ENCODE measurements at regions not wholly inside any gene's neighbourhood (a gene's known extent, or its start where the extent isn't known, plus 50 kb on each side); places are given as distances from the start of the nearest gene placed in this dataset.

DNA sequence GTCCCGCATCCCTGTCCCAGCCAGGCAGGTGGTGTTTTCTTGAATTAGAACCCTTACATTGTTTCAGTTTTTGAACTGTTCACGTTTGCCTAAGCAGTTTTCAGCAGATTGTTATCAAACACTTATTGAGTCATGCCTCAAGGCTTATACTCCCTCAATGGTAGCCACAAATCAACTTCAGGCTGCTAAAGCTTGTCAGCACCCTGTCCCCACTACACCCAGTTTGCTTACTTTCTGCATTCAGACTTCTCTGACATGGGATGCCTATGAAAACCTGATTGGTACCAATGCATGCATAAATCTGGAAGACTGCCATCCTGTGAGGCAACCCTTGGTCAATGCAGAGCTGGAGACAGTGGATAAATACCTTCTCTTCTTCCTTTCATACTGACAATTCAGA, 225.4 kb downstream of the BTG1 start:
- H3K27me3 Mint-ChIP-seq (ENCODE audit: low read depth), result no peaks in the 10 kb centered on the region
- TF ChIP-seq, protein P1, sequence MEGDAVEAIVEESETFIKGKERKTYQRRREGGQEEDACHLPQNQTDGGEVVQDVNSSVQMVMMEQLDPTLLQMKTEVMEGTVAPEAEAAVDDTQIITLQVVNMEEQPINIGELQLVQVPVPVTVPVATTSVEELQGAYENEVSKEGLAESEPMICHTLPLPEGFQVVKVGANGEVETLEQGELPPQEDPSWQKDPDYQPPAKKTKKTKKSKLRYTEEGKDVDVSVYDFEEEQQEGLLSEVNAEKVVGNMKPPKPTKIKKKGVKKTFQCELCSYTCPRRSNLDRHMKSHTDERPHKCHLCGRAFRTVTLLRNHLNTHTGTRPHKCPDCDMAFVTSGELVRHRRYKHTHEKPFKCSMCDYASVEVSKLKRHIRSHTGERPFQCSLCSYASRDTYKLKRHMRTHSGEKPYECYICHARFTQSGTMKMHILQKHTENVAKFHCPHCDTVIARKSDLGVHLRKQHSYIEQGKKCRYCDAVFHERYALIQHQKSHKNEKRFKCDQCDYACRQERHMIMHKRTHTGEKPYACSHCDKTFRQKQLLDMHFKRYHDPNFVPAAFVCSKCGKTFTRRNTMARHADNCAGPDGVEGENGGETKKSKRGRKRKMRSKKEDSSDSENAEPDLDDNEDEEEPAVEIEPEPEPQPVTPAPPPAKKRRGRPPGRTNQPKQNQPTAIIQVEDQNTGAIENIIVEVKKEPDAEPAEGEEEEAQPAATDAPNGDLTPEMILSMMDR (IDR thresholded peaks at IDR 0.05), result no peak
- H3K9me3 Mint-ChIP-seq (ENCODE audit: low read depth), result no peaks in the 10 kb centered on the region
- no peaks in the 10 kb centered on the region for H3K36me3 Mint-ChIP-seq (ENCODE audit: low read depth)
- H3K27ac Mint-ChIP-seq (ENCODE audit: unreplicated experiment), result no peak overlapping the region
- no peak overlapping the region for H3K4me3 Mint-ChIP-seq (ENCODE audit: unreplicated experiment)
- no peaks in the 10 kb centered on the region for H3K4me1 Mint-ChIP-seq (ENCODE audit: low read depth)
- DNase-seq (ENCODE audit: low spot score), result no peak

DNA sequence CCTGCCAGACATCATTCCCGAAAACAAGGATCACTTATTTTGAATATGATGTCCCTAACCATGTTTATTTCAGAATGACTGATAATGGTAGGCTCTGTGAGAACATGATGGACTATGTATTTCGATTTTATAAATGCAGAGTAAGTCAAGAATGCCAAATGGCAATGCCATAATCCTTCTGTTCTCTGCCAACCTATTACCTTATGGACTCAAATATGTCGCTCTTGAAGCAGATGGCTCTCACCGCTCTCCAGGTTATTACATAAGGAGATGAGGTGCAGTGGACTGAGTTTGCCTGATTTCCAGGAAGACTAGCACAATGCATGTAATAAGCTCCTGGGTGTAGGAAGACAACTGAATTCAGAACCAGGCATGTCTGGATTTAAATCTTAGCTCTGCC, 227.2 kb downstream of the BTG1 start:
- TF ChIP-seq, protein P1 (IDR thresholded peaks at IDR 0.05), result no peak
- Mint-ChIP-seq H3K4me1 (ENCODE audit: low read depth) (no peaks in the 10 kb centered on the region), H3K4me3 (ENCODE audit: unreplicated experiment) (no peak overlapping the region), H3K27me3 (ENCODE audit: low read depth) (no peaks in the 10 kb centered on the region), H3K27ac (ENCODE audit: unreplicated experiment) (no peak overlapping the region), H3K36me3 (ENCODE audit: low read depth) (no peaks in the 10 kb centered on the region), H3K9me3 (ENCODE audit: low read depth) (no peaks in the 10 kb centered on the region)
- DNase-seq (ENCODE audit: low spot score), result no peak

DNA sequence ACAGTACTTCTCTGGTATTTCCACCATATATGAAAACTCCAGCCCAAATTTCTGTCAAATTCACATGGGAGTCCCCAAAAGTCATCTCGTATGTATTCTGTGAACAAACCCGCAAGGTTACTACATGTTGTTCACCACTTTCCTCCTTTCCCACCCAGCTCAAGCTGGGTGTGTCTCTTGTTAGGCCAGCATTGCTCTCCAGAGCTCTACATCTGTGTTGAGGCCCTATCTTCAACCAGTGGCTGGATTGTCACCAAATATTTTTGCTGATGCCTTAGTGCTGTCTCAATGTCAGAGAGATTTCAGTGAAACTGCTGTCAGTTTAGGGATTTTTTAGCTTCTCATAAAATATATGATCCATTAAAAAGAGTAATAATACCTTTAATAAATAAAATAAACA, 230.9 kb downstream of the BTG1 start:
- TF ChIP-seq, protein P1 (IDR thresholded peaks at IDR 0.05), result no peak
- no peaks in the 10 kb centered on the region for H3K4me1 Mint-ChIP-seq (ENCODE audit: low read depth)
- no peaks in the 10 kb centered on the region for H3K27me3 Mint-ChIP-seq (ENCODE audit: low read depth)
- no peaks in the 10 kb centered on the region for H3K36me3 Mint-ChIP-seq (ENCODE audit: low read depth)
- no peak for DNase-seq (ENCODE audit: low spot score)
- no peak overlapping the region for H3K27ac Mint-ChIP-seq (ENCODE audit: unreplicated experiment)
- no peak overlapping the region for H3K4me3 Mint-ChIP-seq (ENCODE audit: unreplicated experiment)
- no peaks in the 10 kb centered on the region for H3K9me3 Mint-ChIP-seq (ENCODE audit: low read depth)

DNA sequence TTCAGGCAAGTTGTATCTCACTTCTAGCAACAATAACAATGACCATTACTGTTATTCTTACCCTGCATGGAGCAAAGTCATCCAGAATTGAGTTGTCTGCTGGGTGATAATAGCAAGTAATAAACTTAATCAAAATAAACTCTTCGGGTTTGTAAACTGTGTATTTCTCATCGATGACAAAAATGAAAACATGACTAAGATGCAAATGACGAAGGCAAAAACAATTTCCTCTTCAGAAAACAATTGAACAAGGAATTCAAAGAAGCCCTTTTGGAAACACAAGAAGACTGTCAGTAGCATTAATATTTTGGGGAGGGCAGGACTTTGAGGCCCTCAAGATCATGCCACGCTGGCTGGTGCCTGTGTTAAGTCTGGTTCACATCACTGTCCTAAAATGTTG, 232.0 kb downstream of the BTG1 start:
- no peaks in the 10 kb centered on the region for H3K4me1 Mint-ChIP-seq (ENCODE audit: low read depth)
- no peaks in the 10 kb centered on the region for H3K27me3 Mint-ChIP-seq (ENCODE audit: low read depth)

DNA sequence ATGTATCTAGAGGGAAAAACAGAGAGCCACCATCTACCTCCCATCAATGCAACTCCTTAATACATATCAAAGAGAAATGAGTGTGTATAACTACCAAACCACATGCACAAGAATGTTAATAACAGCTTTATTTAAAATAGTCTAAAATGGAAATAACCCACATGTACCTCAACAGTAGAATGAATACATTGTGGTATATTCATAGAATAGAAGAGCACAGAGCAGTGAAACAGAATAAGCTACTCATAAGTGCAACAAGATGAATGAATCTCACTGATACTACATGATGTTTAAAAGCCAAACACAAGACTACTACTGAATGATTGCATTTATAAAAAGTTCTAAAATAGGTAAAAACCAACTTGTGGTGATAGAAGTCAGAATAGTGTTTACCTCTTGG, 232.5 kb downstream of the BTG1 start:
- Mint-ChIP-seq H3K4me1 (ENCODE audit: low read depth) (no peaks in the 10 kb centered on the region), H3K27me3 (ENCODE audit: low read depth) (no peaks in the 10 kb centered on the region), H3K9me3 (ENCODE audit: low read depth) (no peaks in the 10 kb centered on the region), H3K36me3 (ENCODE audit: low read depth) (no peaks in the 10 kb centered on the region), H3K27ac (ENCODE audit: unreplicated experiment) (no peak overlapping the region), H3K4me3 (ENCODE audit: unreplicated experiment) (no peak overlapping the region)
- TF ChIP-seq, protein P1 (IDR thresholded peaks at IDR 0.05), result no peak
- no peak for DNase-seq (ENCODE audit: low spot score)

More for the DNA sequence above, 232.0 kb downstream of the BTG1 start:
- Mint-ChIP-seq H3K9me3 (ENCODE audit: low read depth) (no peaks in the 10 kb centered on the region), H3K27ac (ENCODE audit: unreplicated experiment) (no peak overlapping the region), H3K4me3 (ENCODE audit: unreplicated experiment) (no peak overlapping the region), H3K36me3 (ENCODE audit: low read depth) (no peaks in the 10 kb centered on the region)
- DNase-seq (ENCODE audit: low spot score), result no peak
- TF ChIP-seq, protein P1 (IDR thresholded peaks at IDR 0.05), result no peak
